Activated CD8-positive, alpha-beta T cell treated with anti-CD3 and anti-CD28 coated beads for 36 hours (primary cell): ENCODE measurements at regions not wholly inside any gene's neighbourhood (a gene's known extent, or its start where the extent isn't known, plus 50 kb on each side); places are given as distances from the start of the nearest gene placed in this dataset.

Source experiments
- ATAC-seq: fragments of 200-7000 bp; cut with Tn5 transposase; one replicate; pipeline ENCODE4 v1.10.0; 2021; ENCODE audit warnings: mild to moderate bottlenecking, moderate library complexity
- CTCF ChIA-PET: fragments of 350-600 bp; sonication (Branson Sonifier 250); formaldehyde crosslinking; loops from one replicate; lab custom pipeline; 2021; ENCODE audit warnings: antibody characterized with exemption; lab: Charles Lee
- POLR2A ChIA-PET: fragments of 350-600 bp; sonication (Branson Sonifier 250); formaldehyde crosslinking; loops from one replicate; lab custom pipeline; 2021; ENCODE audit warnings: antibody characterized with exemption; lab: Charles Lee
- DNase-seq: peaks from one replicate; pipeline ENCODE4 v3.0.0-alpha.2; 2020
- H3K27ac Mint-ChIP-seq: one replicate; pipeline ENCODE4 v1.8.0; 2021; ENCODE audit warnings: mild to moderate bottlenecking, mixed read lengths
- H3K27me3 Mint-ChIP-seq: one replicate; pipeline ENCODE4 v1.8.0; 2021; ENCODE audit warnings: mixed read lengths
- H3K36me3 Mint-ChIP-seq: one replicate; pipeline ENCODE4 v1.8.0; 2021; ENCODE audit warnings: low read depth, mixed read lengths
- H3K4me1 Mint-ChIP-seq: one replicate; pipeline ENCODE4 v1.8.0; 2021; ENCODE audit warnings: low read depth, mixed read lengths
- H3K4me3 Mint-ChIP-seq: one replicate; pipeline ENCODE4 v1.8.0; 2021; ENCODE audit warnings: mild to moderate bottlenecking, moderate library complexity, mixed read lengths
- H3K9me3 Mint-ChIP-seq: one replicate; pipeline ENCODE4 v1.8.0; 2021; ENCODE audit warnings: mixed read lengths
- CTCF ChIP-seq: fragments of 200-600 bp; IDR thresholded peaks from one replicate; pipeline ENCODE4 v1.8.0; 2022; ENCODE audit warnings: antibody characterized with exemption, mild to moderate bottlenecking
- intact Hi-C: fragments of 100-400 bp; cut with micrococcal nuclease; formaldehyde crosslinking; loops from one replicate; pipeline ENCODE4 v1.10.0; 2022

- CTCF ChIA-PET = interaction anchor here (1.0 kb wide), 1 partner anchor 25 kb away, joined by 3 read pairs; no protein-coding TSS in a partner anchor
- no peak for TF ChIP-seq CTCF
- H3K36me3 Mint-ChIP-seq = no peaks in the 10 kb centered on the region
- peaks cover 8% of the 10 kb centered on the region for H3K27me3 Mint-ChIP-seq
- no peaks in the 10 kb centered on the region for H3K9me3 Mint-ChIP-seq
- intact Hi-C loops = no loop called here
- ATAC-seq (no peak), DNase-seq (no peak)
- POLR2A ChIA-PET = interaction anchor here (0.6 kb wide), 1 partner anchor 196 kb away, joined by 4 read pairs; no protein-coding TSS in a partner anchor
- H3K4me3 Mint-ChIP-seq = no peak overlapping the region
- H3K27ac Mint-ChIP-seq = no peak overlapping the region
- no peaks in the 10 kb centered on the region for H3K4me1 Mint-ChIP-seq
Observed at GRCh38 chr18:35880788-35881455, 91.6 kb upstream of the RMP24 start.

GRCh38 chr18:35888329-35888728, 84.2 kb upstream of the RMP24 start:
- TF ChIP-seq CTCF = no peak
- CTCF ChIA-PET = no interaction called here
- no peak overlapping the region for H3K27ac Mint-ChIP-seq
- H3K4me1 Mint-ChIP-seq = no peaks in the 10 kb centered on the region
- no peak for ATAC-seq
- peaks cover 7% of the 10 kb centered on the region for H3K9me3 Mint-ChIP-seq
- POLR2A ChIA-PET = no interaction called here
- no peak for DNase-seq
- H3K27me3 Mint-ChIP-seq = peaks cover 2% of the 10 kb centered on the region
- H3K36me3 Mint-ChIP-seq = no peaks in the 10 kb centered on the region
- intact Hi-C loops = no loop called here
- no peak overlapping the region for H3K4me3 Mint-ChIP-seq

- no peak for TF ChIP-seq CTCF
- Mint-ChIP-seq H3K4me1 (no peaks in the 10 kb centered on the region), H3K4me3 (no peak overlapping the region), H3K27me3 (no peaks in the 10 kb centered on the region), H3K27ac (no peak overlapping the region), H3K9me3 (peaks cover 7% of the 10 kb centered on the region), H3K36me3 (no peaks in the 10 kb centered on the region)
- ChIA-PET POLR2A (no interaction called here), CTCF (interaction anchor here (1.2 kb wide), 1 partner anchor 61 kb away, joined by 3 read pairs; no protein-coding TSS in a partner anchor)
- ATAC-seq (no peak), DNase-seq (no peak)
- intact Hi-C loops = no loop called here
Observed at GRCh38 chr18:35889677-35890076, 82.8 kb upstream of the RMP24 start.

GRCh38 chr18:35890323-35890722, 82.2 kb upstream of the RMP24 start:
- no peaks in the 10 kb centered on the region for H3K4me1 Mint-ChIP-seq
- CTCF ChIA-PET = interaction anchor here (1.2 to 1.4 kb wide), 2 partner anchors 55 to 60 kb away, joined by 3 read pairs; no protein-coding TSS in a partner anchor

More at GRCh38 chr18:35890323-35890722, 82.2 kb upstream of the RMP24 start:
- Mint-ChIP-seq H3K27me3 (no peaks in the 10 kb centered on the region), H3K36me3 (no peaks in the 10 kb centered on the region), H3K9me3 (peaks cover 7% of the 10 kb centered on the region), H3K4me3 (no peak overlapping the region), H3K27ac (no peak overlapping the region)
- DNase-seq (no peak), ATAC-seq (no peak)
- POLR2A ChIA-PET = no interaction called here
- intact Hi-C loops = no loop called here
- no peak for TF ChIP-seq CTCF
